IMR-90 (cell line): ENCODE measurements at regions not wholly inside any gene's neighbourhood (a gene's known extent, or its start where the extent isn't known, plus 50 kb on each side); places are given as distances from the start of the nearest gene placed in this dataset.

Source experiments
- ATAC-seq: fragments of 200-7000 bp; cut with Tn5 transposase; 2 replicates; pipeline ENCODE4 v1.9.1; 2020; ENCODE audit warnings: low read depth, mild to moderate bottlenecking, moderate library complexity
- BruUV-seq: library from RNA; stranded (reverse); fragments of 400-500 nt; replicated peaks from 2 replicates; lab custom pipeline; 2021; lab: Mats Ljungman, UMichigan
- CTCF ChIA-PET: fragments of 300-600 bp; formaldehyde crosslinking; extraction: SDS; loops from one replicate; lab custom pipeline; 2021; ENCODE audit warnings: antibody characterized with exemption; lab: Yijun Ruan, JAX
- POLR2A ChIA-PET: fragments of 300-600 bp; sonication (Branson Sonifier 250); formaldehyde crosslinking; loops from one replicate; lab custom pipeline; 2022; ENCODE audit warnings: antibody characterized with exemption; ENCODE audit not compliant: unreplicated experiment; lab: Charles Lee
- DNase-seq: peaks from one replicate; pipeline ENCODE4 v3.0.0; 2013
- H2AFZ ChIP-seq: replicated peaks from 2 replicates; pipeline ENCODE3; 2013; ENCODE audit warnings: low read length, mild to moderate bottlenecking; ENCODE audit not compliant: poor library complexity
- H2AK5ac ChIP-seq: 2 replicates; pipeline ENCODE4 v1.6.1; 2013; ENCODE audit warnings: low read depth, low read length, inconsistent platforms
- H2AK9ac ChIP-seq: replicated peaks from 2 replicates; pipeline ENCODE3; 2013; ENCODE audit warnings: mild to moderate bottlenecking, low read depth, low read length, moderate library complexity; ENCODE audit not compliant: poor library complexity
- H2BK120ac ChIP-seq: 2 replicates; pipeline ENCODE4 v1.6.1; 2013; ENCODE audit warnings: low read depth, low read length, inconsistent platforms
- H2BK15ac ChIP-seq: 3 replicates; pipeline ENCODE4 v1.6.1; 2013; ENCODE audit warnings: low read depth, low read length, inconsistent platforms
- H2BK20ac ChIP-seq: 2 replicates; pipeline ENCODE4 v1.6.1; 2013; ENCODE audit warnings: low read depth, mild to moderate bottlenecking, inconsistent platforms, low read length, moderate library complexity
- H2BK5ac ChIP-seq: 2 replicates; pipeline ENCODE4 v1.6.1; 2013; ENCODE audit warnings: mild to moderate bottlenecking, low read depth, low read length, inconsistent platforms; ENCODE audit not compliant: poor library complexity, severe bottlenecking
- H3K14ac ChIP-seq: replicated peaks from 2 replicates; pipeline ENCODE4 v1.6.1; 2013; ENCODE audit warnings: low read depth, low read length, inconsistent platforms
- H3K18ac ChIP-seq: 2 replicates; pipeline ENCODE4 v1.6.1; 2013; ENCODE audit warnings: low read depth, low read length, control low read depth
- H3K23ac ChIP-seq: 2 replicates; pipeline ENCODE4 v1.6.1; 2013; ENCODE audit warnings: low read depth, low read length, inconsistent platforms
- H3K27ac ChIP-seq: 2 replicates; pipeline ENCODE4 v1.5.1; 2013; ENCODE audit warnings: mild to moderate bottlenecking, control low read depth, low read length; ENCODE audit not compliant: insufficient read depth
- H3K27me3 ChIP-seq: 2 replicates; pipeline ENCODE4 v1.6.1; 2013; ENCODE audit warnings: low read length; ENCODE audit not compliant: control insufficient read depth, insufficient read depth
- H3K36me3 ChIP-seq: 2 replicates; pipeline ENCODE4 v1.6.1; 2013; ENCODE audit warnings: low read length, mixed read lengths; ENCODE audit not compliant: control insufficient read depth, insufficient read depth
- H3K4ac ChIP-seq: 2 replicates; pipeline ENCODE4 v1.6.1; 2013; ENCODE audit warnings: low read depth, low read length, inconsistent platforms
- H3K4me1 ChIP-seq: 2 replicates; pipeline ENCODE4 v1.6.1; 2013; ENCODE audit warnings: low read length, mixed read lengths; ENCODE audit not compliant: control insufficient read depth, insufficient read depth
- H3K4me2 ChIP-seq: 2 replicates; pipeline ENCODE4 v1.6.1; 2013; ENCODE audit warnings: low read depth, mild to moderate bottlenecking, control low read depth, low read length, moderate library complexity
- H3K4me3 ChIP-seq: 2 replicates; pipeline ENCODE4 v1.5.1; 2013; ENCODE audit warnings: low read depth, mild to moderate bottlenecking, control low read depth, low read length, moderate library complexity; ENCODE audit not compliant: insufficient read depth
- H3K56ac ChIP-seq: 2 replicates; pipeline ENCODE4 v1.6.1; 2013; ENCODE audit warnings: low read length, inconsistent platforms; ENCODE audit not compliant: insufficient read depth; ENCODE audit errors: extremely low read depth
- H3K79me1 ChIP-seq, 2 experiments: 2 replicates each; pipeline ENCODE4 v1.6.1; 2013; ENCODE audit warnings: low read length in 2 of 2, inconsistent platforms in 1 of 2, low read depth in 1 of 2
- H3K9ac ChIP-seq: 2 replicates; pipeline ENCODE4 v1.6.1; 2013; ENCODE audit warnings: low read depth, low read length, control low read depth
- H3K9me1 ChIP-seq: 2 replicates; pipeline ENCODE4 v1.6.1; 2013; ENCODE audit warnings: low read length, inconsistent platforms; ENCODE audit not compliant: insufficient read depth
- H3K9me3 ChIP-seq: 2 replicates; pipeline ENCODE4 v1.6.1; 2013; ENCODE audit warnings: low read length; ENCODE audit not compliant: control insufficient read depth, insufficient read depth
- H4K20me1 ChIP-seq: 2 replicates; pipeline ENCODE4 v1.6.1; 2013; ENCODE audit warnings: low read length, inconsistent platforms; ENCODE audit not compliant: insufficient read depth
- H4K5ac ChIP-seq: 2 replicates; pipeline ENCODE4 v1.6.1; 2013; ENCODE audit warnings: mild to moderate bottlenecking, low read depth, low read length, control low read depth
- H4K8ac ChIP-seq, 2 experiments: 2 replicates each; pipeline ENCODE4 v1.6.1; 2013; ENCODE audit warnings: low read depth in 2 of 2, low read length in 2 of 2, control low read depth in 1 of 2, inconsistent platforms in 1 of 2
- H4K91ac ChIP-seq: 2 replicates; pipeline ENCODE4 v1.6.1; 2013; ENCODE audit warnings: low read depth, low read length, inconsistent platforms; ENCODE audit not compliant: insufficient read depth
- POLR2A ChIP-seq: IDR thresholded peaks from 2 replicates; pipeline ENCODE4 v1.6.1; 2012; ENCODE audit warnings: mild to moderate bottlenecking, low read depth, low read length
- WGBS, 2 experiments: methylation state at CpG; one replicate each; pipeline versions ENCODE4 v1.1.5 to v1.1.7; 2013; ENCODE audit warnings: missing lambda C conversion rate in 2 of 2; ENCODE audit not compliant: insufficient read length in 1 of 2; ENCODE audit errors: extremely low coverage in 2 of 2; 5-methylcytosine and 5-hydroxymethylcytosine counted together
- dilution Hi-C: fragments of 300-500 bp; cut with HindIII; formaldehyde crosslinking; loops from one replicate; pipeline ENCODE4 v1.14.3; 2018; ENCODE audit warnings: low sequenced_read_pairs; ENCODE audit not compliant: unreplicated experiment
- in situ Hi-C: fragments of 300-500 bp; cut with MboI; formaldehyde crosslinking; loops from 3 replicates; pipeline ENCODE4 v1.14.3; 2019; ENCODE audit warnings: low sequenced_read_pairs, inconsistent platforms, mixed read lengths
- intact Hi-C: fragments of 100-400 bp; cut with micrococcal nuclease; formaldehyde crosslinking; loops from 2 replicates; pipeline ENCODE4 v1.10.0; 2022

GRCh38 chr6:95698271-95698670 lies 120.9 kb downstream of the MANEA start:
- H2AK9ac ChIP-seq = no peak overlapping the region
- dilution Hi-C loops (no loop called here), in situ Hi-C loops (no loop called here), intact Hi-C loops (no loop called here)
- no peaks in the 10 kb centered on the region for H4K20me1 ChIP-seq
- no peaks in the 10 kb centered on the region for H3K4me1 ChIP-seq
- no peak overlapping the region for H3K4me3 ChIP-seq
- no peak overlapping the region for H2BK15ac ChIP-seq
- 0 out of 2 replicates have a peak, but pooled peaks cover 1% of the 10 kb centered on the region for H3K9me3 ChIP-seq
- H3K14ac ChIP-seq = no peak overlapping the region
- H3K36me3 ChIP-seq = no peaks in the 10 kb centered on the region
- no CpG with 5 or more reads among the region's 1 CpG for WGBS, 2 experiments
- no peak overlapping the region for H3K4ac ChIP-seq
- no peak overlapping the region for H2BK20ac ChIP-seq
- H3K79me1 ChIP-seq = no peaks in the 10 kb centered on the region
- BruUV-seq = no TSS peak
- no peak overlapping the region for H2AFZ ChIP-seq
- H4K8ac ChIP-seq = no peak overlapping the region
- H3K27me3 ChIP-seq = no peaks in the 10 kb centered on the region
- H3K18ac ChIP-seq = no peak overlapping the region
- no peak overlapping the region for H3K4me2 ChIP-seq
- no peak overlapping the region for H3K23ac ChIP-seq
- ATAC-seq (no peak), DNase-seq (no peak)
- no peak for TF ChIP-seq POLR2A
- no peak overlapping the region for H3K56ac ChIP-seq
- no peak overlapping the region for H3K27ac ChIP-seq
- CTCF ChIA-PET = no interaction called here
- H2AK5ac ChIP-seq = no peak overlapping the region
- H4K91ac ChIP-seq = no peak overlapping the region
- POLR2A ChIA-PET = no interaction called here
- no peak overlapping the region for H2BK120ac ChIP-seq
- no peak overlapping the region for H3K9ac ChIP-seq
- no peak overlapping the region for H4K5ac ChIP-seq
- no peaks in the 10 kb centered on the region for H3K9me1 ChIP-seq
- H2BK5ac ChIP-seq = no peak overlapping the region
